Right hindlimb (tissue), 1 donor: ENCODE measurements at regions not wholly inside any gene's neighbourhood (a gene's known extent, or its start where the extent isn't known, plus 50 kb on each side); places are given as distances from the start of the nearest gene placed in this dataset.
"Not testable (repeated sequence)": the region's sequence is repeated elsewhere in the genome, so short reads cannot be mapped to it uniquely, and the experiment has no call there.

ENCODE experiments used
- DNase-seq: peaks from one replicate; pipeline ENCODE4 v3.0.0-alpha.2; 2018

DNA sequence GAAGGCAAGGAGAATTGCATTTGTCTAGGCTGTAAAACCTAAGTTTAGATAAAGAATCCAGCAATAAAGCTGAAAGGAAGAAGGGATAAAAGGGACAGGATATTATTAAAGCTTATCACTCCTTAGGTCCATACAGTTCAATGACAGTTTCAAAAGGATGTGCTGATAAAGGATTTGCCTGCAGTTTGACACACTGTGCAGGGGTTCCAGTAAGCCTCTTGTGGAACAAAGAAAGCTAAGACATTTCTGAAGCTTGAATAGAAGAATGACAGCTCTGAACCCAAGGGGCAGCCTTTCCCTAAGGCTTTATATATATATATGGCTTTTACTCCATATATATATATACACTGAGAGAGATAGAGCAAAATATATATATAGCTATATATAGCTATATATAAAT is 276.8 kb upstream of the GRM3 start:
- DNase-seq: no peak

DNA sequence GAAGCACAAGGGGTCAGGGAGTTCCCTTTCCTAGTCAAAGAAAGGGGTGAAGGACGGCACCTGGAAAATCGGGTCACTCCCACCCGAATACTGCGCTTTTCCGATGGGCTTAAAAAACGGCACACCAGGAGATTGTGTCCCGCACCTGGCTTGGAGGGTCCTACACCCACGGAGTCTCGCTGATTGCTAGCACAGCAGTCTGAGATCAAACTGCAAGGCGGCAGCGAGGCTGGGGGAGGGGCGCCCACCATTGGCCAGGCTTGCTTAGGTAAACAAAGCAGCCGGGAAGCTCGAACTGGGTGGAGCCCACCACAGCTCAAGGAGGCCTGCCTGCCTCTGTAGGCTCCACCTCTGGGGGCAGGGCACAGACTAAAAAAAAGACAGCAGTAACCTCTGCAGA is 303.3 kb upstream of the GRM3 start:
- not testable (repeated sequence) for DNase-seq

DNA sequence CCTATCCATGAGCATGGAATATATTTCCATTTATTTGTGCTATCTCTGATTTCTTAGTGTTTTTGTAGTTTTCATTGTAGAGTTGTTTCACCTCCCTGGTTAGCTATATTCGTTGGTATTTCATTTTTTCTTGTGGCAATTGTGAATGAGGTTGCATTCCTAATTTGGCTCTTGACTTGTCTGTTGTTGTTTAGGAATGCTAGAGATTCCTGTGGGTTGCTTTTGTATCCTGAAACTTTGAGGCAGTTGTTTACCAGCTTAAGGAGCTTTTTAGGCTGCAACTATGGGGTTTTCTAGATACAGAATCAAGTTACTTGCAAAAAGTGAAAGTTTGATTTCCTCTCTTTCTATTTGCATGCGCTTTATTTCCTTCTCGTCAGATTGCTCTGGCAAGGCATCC is 304.7 kb upstream of the GRM3 start:
- no peak for DNase-seq

DNA sequence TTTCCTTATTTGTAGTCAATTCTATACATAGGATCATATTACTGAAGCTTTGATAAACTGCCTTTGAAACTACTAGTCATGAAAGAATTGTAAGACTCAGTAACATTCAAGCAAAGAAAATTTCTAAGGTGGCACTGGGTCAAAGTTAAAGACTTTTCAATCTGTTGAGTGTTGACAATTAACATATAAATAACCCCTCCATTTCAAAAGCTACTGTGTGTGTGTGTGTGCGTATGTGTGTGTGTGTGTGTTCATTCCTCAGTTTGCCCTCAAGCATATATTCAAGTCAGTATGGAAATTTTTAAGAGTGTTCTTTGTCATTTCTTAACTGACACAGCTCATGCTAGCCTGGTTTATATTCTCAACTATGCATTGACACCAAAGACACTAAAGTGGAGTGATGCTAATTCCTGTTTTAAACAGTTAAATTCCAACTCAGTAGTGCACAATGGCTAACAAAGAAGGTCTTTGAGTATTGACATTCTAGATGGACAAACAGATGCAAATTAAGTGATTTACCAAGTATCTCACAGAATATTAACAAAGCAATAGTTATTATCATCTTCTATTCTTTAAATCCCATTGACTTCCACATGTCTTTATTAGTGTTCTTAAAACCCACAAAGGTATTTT is 314.8 kb upstream of the GRM3 start:
- no peak for DNase-seq

DNA sequence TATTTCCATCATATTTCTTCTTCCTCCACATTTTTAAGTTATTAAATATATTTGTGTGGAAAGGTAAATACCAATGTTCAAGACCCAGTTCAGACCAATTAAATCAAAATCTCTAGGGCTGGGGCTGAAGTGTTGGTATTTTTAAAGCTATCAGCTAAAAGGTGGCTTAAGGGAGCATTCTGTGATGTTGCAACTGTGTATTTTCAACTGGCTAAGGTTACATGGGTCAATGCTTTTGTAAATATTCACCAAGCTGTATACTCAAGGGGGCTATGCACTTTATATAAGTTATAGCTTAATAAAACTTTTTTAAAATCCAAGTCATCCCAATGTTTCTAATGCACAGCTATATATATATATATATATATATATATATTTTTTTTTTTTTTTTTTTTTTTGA is 316.9 kb upstream of the GRM3 start:
- DNase-seq: no peak

DNA sequence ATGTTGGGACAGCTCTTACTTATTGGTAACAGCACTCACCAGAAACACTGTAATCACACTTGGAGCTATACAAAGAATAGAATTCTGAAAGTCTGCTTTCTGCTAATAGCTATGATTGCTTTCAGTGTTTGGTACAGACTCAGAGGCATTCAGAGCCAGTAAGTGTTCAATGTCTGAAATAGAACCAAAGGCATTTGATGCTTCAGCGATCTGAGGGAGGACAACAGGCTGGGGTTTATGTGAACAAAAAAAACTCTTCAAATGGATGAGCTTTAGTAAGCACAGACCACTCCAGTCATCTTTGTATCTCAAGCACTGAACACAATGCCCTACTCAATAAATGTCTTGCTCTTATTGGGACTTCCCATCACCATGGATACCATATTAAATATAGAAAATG is 322.8 kb upstream of the GRM3 start:
- no peak for DNase-seq

DNA sequence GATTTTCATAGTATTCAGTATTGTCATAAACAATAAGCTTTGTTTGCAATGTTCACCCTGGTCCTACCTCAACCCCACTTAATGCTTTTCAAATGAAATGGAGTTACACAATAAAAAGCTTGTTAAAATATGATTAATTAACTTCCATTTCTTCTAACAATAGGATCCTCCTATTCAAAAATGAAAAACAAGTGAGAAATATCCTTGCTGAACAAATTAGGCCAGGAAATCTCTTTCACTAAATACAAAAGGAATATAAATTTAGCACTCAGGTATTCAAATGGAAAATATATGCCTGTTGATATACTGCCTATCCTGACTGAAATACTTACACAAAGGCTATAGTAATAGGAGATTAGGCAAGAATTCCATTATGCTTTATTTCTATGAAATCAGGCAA is 323.4 kb upstream of the GRM3 start:
- no peak for DNase-seq

DNA sequence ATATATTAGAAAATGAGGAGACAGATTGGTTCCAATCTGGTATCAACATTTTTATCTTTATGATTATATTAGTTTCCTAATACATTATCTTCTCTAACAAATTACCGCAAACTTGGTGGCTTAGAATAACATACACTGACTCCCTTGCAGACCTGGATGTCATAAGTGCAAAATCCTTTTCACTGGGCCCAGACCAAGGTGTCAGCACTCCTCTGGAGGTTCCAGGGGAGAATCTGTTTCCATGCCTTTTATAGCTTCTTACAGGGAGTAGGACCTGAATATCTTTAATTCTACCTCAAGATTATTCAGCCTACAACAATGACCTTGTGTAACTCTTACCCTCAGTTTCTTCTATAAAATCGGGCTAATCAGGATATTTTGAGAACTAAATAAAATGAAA is 329.9 kb upstream of the GRM3 start:
- no peak for DNase-seq

DNA sequence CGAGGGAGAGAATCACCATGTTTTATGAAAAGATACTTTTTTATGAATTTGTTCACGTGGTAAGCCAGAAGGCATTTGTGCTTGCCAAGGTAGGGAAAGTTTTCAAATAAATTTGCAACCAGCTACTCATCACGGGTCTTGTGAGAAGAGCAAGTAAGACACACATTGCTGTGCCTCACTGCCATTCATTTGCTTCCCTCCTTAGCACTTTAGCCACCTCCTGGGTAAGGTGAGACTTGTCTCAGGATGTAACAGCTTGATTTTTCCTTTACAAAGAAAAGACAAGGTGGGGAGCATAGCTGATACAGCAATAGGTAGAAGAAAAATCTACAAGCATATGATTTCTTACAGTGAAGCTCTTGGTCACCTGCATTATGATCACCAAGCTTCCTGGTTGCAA is 342.4 kb upstream of the GRM3 start:
- DNase-seq: no peak

DNA sequence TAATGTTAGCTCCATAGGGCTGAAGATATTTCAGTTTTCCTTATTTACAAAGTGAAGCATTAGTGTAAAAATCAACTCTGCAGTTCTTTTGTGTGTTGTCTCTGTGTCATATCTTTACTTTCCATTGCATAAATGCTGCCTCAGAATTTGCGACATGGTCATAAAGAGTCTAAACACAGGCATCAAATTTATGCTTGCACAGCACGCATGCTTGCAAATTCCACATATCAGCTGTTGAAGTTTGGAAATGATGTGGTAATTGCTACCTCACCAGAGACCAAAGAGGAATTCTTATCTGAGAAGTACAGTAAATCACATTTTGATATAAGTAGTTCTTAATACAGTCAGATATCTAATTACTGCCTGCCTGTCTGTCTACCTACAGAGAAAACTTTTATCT is 348.2 kb upstream of the GRM3 start:
- DNase-seq: no peak

DNA sequence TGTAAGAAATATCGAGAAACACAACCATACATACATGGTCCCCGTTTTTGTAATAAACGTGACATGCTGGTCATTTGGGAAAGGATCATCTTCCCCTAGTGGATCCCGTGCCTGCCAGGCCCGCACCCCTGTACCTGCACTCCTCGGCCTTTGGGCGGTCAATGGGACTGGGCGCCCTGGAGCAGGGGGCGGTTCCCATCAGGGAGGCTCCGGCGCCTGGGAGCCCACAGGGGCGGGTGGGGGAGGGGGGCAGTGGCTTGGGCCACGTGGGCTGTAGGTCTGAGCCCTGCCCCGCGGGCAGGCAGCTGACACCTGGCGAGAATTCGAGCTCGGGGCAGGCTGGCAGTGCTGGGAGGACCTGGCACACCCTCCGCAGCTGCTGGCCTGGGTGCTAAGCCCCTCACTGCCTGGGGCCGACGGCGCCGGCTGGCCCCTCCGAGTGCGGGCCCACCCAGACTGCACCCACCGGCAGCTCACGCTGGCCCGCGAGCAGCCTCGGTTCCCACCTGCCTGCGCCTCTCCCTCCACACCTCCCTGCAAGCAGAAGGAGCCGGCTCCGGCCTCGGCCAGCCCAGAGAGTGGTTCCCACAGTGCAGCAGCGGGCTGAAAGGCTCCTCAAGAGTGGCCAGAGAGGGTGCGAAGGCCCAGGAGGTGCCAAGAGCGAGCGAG is 361.6 kb upstream of the GRM3 start:
- no peak for DNase-seq

DNA sequence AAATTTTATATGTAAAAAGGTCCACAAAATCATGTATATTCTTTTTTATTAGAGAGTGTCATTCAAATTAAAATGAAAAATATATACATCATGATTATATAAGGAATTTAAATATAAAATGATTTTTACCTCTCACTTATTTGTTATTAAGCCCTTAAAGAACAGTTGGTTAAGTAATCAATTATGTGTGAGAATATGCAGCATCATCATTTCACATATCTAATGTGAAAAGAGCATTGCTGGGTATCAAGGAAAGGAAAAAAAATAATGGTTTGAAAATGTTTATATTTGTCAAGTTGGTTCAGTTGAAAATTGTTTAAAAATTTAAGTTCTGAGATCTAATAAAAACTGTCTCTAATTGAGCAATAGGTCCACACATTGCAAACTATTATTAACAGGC is 363.6 kb upstream of the GRM3 start:
- DNase-seq: no peak

DNA sequence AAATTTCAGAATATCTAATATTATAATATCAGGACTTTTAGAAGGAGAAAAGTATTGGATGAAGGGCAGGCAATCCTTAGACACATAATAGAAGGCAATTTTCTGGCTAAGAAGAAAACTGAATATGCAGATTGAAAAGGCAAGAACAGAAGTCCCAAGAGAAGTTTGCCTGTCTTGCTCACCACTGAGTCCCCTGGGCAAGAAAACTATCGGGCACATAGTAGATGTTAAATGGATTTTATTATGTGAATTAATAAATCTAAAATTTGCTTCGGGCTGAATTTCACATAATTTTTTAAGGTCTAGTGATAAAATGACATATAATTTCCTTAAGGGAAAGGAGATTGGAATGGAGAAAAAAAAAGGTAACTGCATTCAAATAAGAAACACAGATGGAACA is 380.9 kb upstream of the GRM3 start:
- DNase-seq: no peak

DNA sequence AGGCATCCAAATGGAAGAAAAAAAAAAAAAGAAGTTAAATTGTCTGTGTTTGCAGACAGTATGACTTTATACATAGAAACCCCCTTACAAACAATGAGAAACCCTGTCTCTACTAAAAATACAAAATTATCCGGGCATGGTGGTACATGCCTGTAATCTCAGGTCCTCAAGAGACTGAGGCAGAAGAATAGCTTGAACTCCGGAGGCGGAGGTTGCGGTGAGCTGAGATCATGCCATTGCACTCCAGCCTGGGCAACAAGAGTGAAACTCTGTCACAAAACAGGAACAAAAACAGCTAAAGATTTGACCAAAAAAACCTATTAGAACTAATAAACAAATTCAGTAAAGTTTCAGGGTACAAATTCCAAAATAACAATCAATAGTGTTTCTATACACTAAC is 385.8 kb upstream of the GRM3 start:
- DNase-seq: no peak

DNA sequence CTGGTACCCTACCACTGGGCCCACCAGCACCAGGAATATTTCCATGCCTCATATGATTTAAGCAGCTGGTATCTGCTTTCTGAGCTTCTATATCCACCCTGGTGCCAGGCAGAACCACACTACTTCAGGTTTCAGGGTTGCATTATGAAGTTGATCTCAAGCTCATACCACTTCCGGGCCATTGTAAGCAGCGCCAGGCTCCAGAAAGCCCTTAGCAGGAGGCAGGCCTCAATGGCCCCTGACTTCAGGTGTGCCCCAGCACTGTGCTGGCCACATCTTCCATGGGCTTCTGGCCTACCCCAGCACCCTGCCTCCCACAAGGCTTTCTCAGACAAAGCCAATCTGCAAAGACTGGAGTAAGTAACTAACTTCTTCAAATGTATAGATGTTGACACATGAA is 391.3 kb upstream of the GRM3 start:
- DNase-seq: no peak

DNA sequence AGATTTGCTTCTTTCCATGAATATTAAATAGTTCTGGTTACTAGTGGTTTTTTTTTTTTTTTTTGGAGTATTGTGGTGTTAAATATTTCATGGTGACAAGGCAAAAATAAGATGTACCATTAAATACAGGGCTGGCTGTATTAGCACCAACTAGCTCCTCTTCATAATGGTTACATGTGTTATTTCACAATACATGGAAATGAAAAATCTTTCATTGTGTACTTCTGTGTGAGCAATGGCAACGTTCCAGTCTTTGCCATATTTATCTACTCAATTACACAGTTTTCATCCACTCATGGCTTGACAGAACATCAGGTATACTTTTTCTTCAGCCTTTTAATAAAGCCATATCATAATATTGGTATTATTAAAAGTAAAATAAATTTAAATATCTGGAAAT is 394.7 kb upstream of the GRM3 start:
- no peak for DNase-seq

DNA sequence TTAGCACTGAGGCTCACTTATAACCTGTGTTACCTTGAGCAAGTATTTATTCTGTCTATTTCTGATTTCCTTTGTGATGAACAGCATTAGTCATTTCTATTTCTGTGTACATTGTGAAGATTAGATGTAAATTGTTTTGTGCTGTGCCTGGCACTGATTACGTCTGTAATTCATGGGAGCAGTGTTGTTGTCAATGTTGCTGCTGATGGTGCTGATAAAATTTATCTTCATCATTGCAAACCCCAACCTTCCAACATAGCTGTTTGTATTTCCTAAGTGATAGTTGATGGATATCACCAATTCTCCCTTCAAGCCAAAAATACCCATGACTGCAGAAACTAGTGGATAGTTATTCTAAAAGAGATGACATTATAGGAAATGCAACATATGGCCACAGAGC is 400.5 kb upstream of the GRM3 start:
- no peak for DNase-seq

DNA sequence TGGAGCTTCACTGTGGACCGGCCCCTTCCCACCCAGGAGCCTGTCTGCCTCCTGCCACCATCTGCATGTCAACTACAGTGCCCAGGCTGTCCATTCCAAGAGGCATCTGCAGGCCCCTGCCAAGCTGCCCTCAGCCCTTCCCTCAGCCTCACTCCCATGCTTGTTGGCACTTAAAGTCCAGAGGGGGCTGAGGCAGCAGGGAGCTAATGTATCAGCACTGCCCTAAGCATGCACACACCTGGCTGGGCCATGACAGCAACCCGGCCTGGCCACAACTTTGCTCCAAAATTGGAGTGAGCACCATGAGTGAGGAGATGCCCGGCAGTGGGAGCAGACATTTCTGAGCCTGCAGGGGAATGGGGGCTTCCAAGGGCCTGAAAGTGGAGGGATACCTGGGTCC is 417.5 kb upstream of the GRM3 start:
- DNase-seq: no peak

DNA sequence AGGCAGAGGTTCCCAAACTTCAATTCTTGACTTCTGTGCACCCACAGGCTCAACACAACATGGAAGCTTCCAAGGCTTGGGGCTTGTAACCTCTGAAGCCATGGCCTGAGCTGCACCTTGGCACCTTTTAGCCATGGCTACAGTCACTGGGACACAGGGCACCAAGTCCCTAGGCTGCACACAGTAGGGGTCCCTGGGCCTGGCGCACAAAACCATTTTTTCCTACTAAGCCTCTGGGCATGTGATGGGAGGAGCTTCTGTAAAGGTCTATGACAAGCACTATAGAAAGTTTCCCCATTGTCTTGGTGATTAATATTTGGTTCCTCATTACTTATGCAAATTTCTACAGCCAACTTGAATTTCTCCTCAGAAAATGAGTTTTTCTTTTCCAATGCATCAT is 420.9 kb upstream of the GRM3 start:
- DNase-seq: no peak

DNA sequence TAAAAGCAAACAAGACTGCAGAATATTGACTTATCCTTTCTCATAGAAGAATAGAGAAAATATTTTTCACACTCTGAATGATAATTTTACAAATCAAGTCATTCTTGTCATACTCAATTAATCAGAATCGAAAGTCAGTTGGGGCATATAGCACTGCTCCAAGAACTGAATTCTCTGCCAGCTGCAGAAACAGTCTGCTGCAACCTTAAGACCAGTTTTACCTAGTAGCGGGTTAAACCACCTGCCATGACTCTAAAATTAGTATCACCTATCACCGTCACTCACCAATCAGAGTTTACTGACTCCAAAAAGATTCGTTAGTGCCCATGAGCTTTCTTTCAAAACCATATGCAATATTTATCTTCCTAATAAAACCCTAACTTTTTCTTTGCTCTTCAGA is 429.0 kb upstream of the GRM3 start:
- DNase-seq: no peak

DNA sequence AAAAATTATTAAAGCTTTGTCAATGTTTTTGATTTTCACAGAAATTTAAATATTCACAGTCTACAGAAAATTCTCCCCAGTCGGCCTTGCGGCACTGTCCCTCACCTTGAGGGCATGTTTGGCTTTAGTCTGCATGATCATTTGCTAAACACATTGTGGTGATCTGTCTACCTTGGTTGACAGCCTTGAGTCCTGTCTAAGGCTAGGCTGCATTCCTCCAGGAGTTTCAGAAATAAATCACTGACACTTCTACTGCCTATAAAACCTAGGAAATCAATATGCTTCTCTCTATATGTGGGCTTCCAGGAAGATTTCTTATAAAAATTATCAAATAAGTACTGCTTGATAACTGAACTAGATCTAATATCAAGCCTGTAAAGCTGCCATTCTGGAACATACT is 430.7 kb upstream of the GRM3 start:
- DNase-seq: no peak

DNA sequence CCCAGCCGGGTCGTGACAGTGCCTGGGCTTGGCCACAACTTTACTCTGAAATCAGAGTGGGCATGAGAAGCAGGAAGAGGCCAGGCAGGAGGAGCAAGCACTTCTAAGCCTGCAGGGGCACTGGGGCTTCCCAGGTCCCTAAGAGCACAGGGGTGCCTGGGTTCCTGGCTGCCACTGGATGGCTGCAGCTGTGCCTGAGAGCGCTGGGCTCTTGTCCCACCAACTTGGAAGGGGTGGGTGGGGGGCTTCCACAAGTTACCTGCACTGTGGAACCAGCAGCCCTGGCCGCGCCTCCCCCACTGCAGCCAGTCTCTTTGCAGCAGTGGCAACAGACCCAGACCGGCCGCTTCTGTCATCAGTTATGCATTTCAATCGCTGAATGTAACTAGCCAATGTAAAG is 434.7 kb upstream of the GRM3 start:
- no peak for DNase-seq

DNA sequence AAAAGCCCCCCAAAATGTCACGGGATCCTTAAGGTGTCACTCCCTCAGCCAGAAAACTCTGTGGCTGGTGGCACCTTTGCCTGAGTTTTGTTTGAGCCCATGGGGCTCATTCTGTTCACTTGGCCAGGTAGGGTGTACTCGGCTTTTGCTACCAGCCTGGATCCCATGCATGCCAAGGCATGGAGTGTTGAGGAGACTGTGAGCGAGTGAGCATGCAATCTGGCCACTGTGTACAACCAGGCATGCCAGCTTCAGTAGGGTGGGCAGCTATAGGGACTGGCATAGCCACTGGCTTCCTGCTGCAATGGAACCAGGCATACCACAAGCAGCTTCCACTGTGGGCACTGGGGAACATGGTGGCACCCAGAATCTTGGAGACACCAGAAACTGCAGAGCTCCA is 436.0 kb upstream of the GRM3 start:
- DNase-seq: no peak

DNA sequence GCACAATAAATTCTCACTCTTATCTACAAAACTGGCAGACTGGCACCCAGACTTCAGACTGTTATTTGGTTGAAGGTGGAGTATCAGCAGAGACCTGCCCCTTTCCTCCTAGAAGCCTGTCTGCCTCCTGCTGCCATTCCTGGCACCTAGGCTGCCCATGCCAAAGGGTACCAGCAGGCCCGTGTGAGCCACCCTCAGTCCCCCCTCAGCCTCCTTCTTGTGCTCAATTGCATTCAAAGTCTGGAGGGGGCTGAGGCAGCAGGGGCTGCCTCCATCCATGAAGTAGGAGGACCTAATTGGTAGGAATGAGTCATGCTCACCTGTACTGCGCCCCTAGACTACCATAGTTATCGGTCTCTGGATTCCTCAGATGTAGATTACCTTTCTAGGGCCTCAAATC is 440.9 kb upstream of the GRM3 start:
- DNase-seq: no peak

DNA sequence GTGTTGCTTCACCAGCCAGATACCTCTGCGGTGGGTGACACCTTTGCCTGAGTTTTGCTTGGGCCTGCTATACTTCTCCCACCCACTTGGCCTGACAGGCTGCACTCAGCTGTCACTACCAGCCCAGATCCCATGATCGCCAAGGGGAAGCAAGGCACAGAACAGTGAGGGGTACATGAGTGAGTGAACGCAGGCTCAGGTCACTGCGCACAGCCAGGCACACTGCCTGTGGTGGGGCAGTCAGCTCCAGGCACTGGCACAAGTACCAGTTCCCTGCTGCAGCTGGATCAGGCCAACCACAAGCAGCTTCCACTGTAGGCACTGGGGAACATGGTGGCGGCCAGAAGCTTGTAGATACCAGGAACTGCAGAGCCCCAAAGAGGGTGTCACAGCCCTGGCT is 441.9 kb upstream of the GRM3 start:
- no peak for DNase-seq
